Motor neuron (in vitro differentiated cells): ENCODE measurements at regions not wholly inside any gene's neighbourhood (a gene's known extent, or its start where the extent isn't known, plus 50 kb on each side); places are given as distances from the start of the nearest gene placed in this dataset.
A peak's percentile ranks its signal among the peaks of the same experiment; 100 is the strongest.

Source experiments
- ATAC-seq, 8 experiments: fragments of 200-7000 bp; cut with Tn5 transposase; replicated peaks in 6 of 8; 2 replicates each; pipeline ENCODE4 v1.8.0; 2021; ENCODE audit warnings: mild to moderate bottlenecking in 8 of 8, moderate library complexity in 8 of 8
- H3K27ac ChIP-seq, 2 donors: fragments of 250-450 bp; sonication (Bioruptor Pico); 2 replicates each; pipeline ENCODE4 v1.9.0; 2021; ENCODE audit warnings: antibody characterized with exemption in 2 of 2, mild to moderate bottlenecking in 2 of 2, moderate library complexity in 1 of 2
- H3K4me1 ChIP-seq, 2 donors: fragments of 250-450 bp; sonication (Bioruptor Pico); replicated peaks in 1 of 2; 2 replicates each; pipeline ENCODE4 v1.6.1; 2021; ENCODE audit warnings: antibody characterized with exemption in 2 of 2, mild to moderate bottlenecking in 2 of 2, moderate library complexity in 1 of 2
- H3K4me3 ChIP-seq, 5 donors: fragments of 250-450 bp; sonication (Bioruptor Pico); 2 replicates each; pipeline ENCODE4 v1.9.0; 2021; ENCODE audit warnings: antibody characterized with exemption in 5 of 5, mild to moderate bottlenecking in 5 of 5, moderate library complexity in 4 of 5
- WGBS, 10 experiments: fragments of 450-650 bp; shearing (Covaris generic); methylation state at CpG; one replicate each; pipeline ENCODE4 v1.0.0; 2022; 5-methylcytosine and 5-hydroxymethylcytosine counted together
- in situ Hi-C, 9 experiments: fragments of 400-800 bp; cut with MboI; loops; one replicate each; pipeline ENCODE4 v1.15.0; 2021; ENCODE audit warnings: low sequenced_read_pairs in 9 of 9, low pct_unique_long_range_greater_than_20kb in 2 of 9; ENCODE audit not compliant: unreplicated experiment in 9 of 9

GRCh38 chr13:68987585-68987984, 1120.0 kb upstream of the ATXN8OS start:
- no peak overlapping the region for H3K4me3 ChIP-seq
- ATAC-seq, result no peak
- no peaks in the 10 kb centered on the region for H3K4me1 ChIP-seq
- H3K27ac ChIP-seq, result no peak overlapping the region
- WGBS, 10 experiments, result 10 to 100% (median 86%) methylated on average over 1 to 9 of the region's 13 CpGs; no CpG with 5 or more reads in 1 of the 10 experiments
- in situ Hi-C loops, result no loop called here

- Histone ChIP-seq H3K27ac (no peak overlapping the region), H3K4me1 (no peaks in the 10 kb centered on the region), H3K4me3 (no peak overlapping the region)
- 69 to 98% (median 95%) methylated on average over 2 to 13 of the region's 37 CpGs; no CpG with 5 or more reads in 1 of the 10 experiments for WGBS, 10 experiments
- ATAC-seq, result no peak
- in situ Hi-C loops, result no loop called here
These were observed 1122.8 kb upstream of the ATXN8OS start for GRCh38 chr13:68984688-68985319.

- no peak for ATAC-seq
- 5 to 100% (median 60%) methylated on average over 1 to 10 of the region's 12 CpGs; no CpG with 5 or more reads in 3 of the 10 experiments for WGBS, 10 experiments
- no peak overlapping the region for H3K27ac ChIP-seq
These were observed 1124.5 kb upstream of the ATXN8OS start for GRCh38 chr13:68982961-68983619.

GRCh38 chr13:68976287-68976686, 1131.3 kb upstream of the ATXN8OS start:
- ATAC-seq, result no peak
- Histone ChIP-seq H3K27ac (no peak overlapping the region), H3K4me1 (no peaks in the 10 kb centered on the region), H3K4me3 (no peak overlapping the region)
- in situ Hi-C loops, result no loop called here
- 4 to 100% (median 12%) methylated on average over 2 of the region's 2 CpGs; no CpG with 5 or more reads in 3 of the 10 experiments for WGBS, 10 experiments

More at GRCh38 chr13:68982961-68983619, 1124.5 kb upstream of the ATXN8OS start:
- Histone ChIP-seq H3K4me1 (no peaks in the 10 kb centered on the region), H3K4me3 (no peak overlapping the region)
- in situ Hi-C loops, result no loop called here

- H3K27ac ChIP-seq, result no peak overlapping the region
- in situ Hi-C loops, result no loop called here
- peaks cover 0 to 14% of the 10 kb centered on the region in 2 donors for H3K4me1 ChIP-seq
- ATAC-seq, result no peak
- H3K4me3 ChIP-seq, result no peak overlapping the region
These were observed 1137.1 kb upstream of the ATXN8OS start for GRCh38 chr13:68970532-68970931.

GRCh38 chr13:68948586-68948985, 1159.0 kb upstream of the ATXN8OS start:
- in situ Hi-C loops, result no loop called here
- Histone ChIP-seq H3K4me1 (peaks cover 0 to 3% of the 10 kb centered on the region in 2 donors), H3K27ac (no peak overlapping the region), H3K4me3 (no peak overlapping the region)
- ATAC-seq, result peak in 3 of 8 experiments; percentile 43 to 66 (median 58)

GRCh38 chr13:68944272-68944671, 1163.4 kb upstream of the ATXN8OS start:
- in situ Hi-C loops, result no loop called here
- Histone ChIP-seq H3K4me1 (peaks cover 0 to 15% of the 10 kb centered on the region in 2 donors), H3K4me3 (no peak overlapping the region), H3K27ac (no peak overlapping the region)
- WGBS, 10 experiments, result 0 to 100% (median 93%) methylated on average over 1 to 2 of the region's 2 CpGs; no CpG with 5 or more reads in 5 of the 10 experiments
- ATAC-seq, result no peak

- H3K4me1 ChIP-seq, result peaks cover 0 to 12% of the 10 kb centered on the region in 2 donors
- peak overlapping the region in 1 of 2 donors; percentile 45 for H3K27ac ChIP-seq
- peak in 2 of 8 experiments; percentile 30 to 38 for ATAC-seq
- H3K4me3 ChIP-seq, result no peak overlapping the region
- WGBS, 10 experiments, result 0 to 38% (median 7%) methylated on average over 1 of the region's 1 CpG; no CpG with 5 or more reads in 4 of the 10 experiments
- in situ Hi-C loops, result no loop called here
These were observed 1167.6 kb upstream of the ATXN8OS start for GRCh38 chr13:68940049-68940448.

- Histone ChIP-seq H3K27ac (no peak overlapping the region), H3K4me1 (peaks cover 0 to 12% of the 10 kb centered on the region in 2 donors), H3K4me3 (no peak overlapping the region)
- ATAC-seq, result no peak
- in situ Hi-C loops, result no loop called here
- 0 to 94% (median 88%) methylated on average over 3 to 5 of the region's 5 CpGs; no CpG with 5 or more reads in 1 of the 10 experiments for WGBS, 10 experiments
These were observed 1169.0 kb upstream of the ATXN8OS start for GRCh38 chr13:68938639-68939038.

- 20 to 93% (median 60%) methylated on average over 1 to 3 of the region's 3 CpGs; no CpG with 5 or more reads in 3 of the 10 experiments for WGBS, 10 experiments
- peaks cover 0 to 2% of the 10 kb centered on the region in 2 donors for H3K4me1 ChIP-seq
- no peak overlapping the region for H3K4me3 ChIP-seq
- no peak for ATAC-seq
- H3K27ac ChIP-seq, result no peak overlapping the region
- in situ Hi-C loops, result no loop called here
These were observed 1178.4 kb upstream of the ATXN8OS start for GRCh38 chr13:68929075-68929745.

- Histone ChIP-seq H3K4me3 (no peak overlapping the region), H3K4me1 (peaks cover 0 to 2% of the 10 kb centered on the region in 2 donors), H3K27ac (no peak overlapping the region)
- peak in 4 of 8 experiments; percentile 25 to 93 (median 69) for ATAC-seq
- WGBS, 10 experiments, result 0 to 57% (median 32%) methylated on average over 1 to 2 of the region's 2 CpGs
- in situ Hi-C loops, result no loop called here
These were observed 1180.1 kb upstream of the ATXN8OS start for GRCh38 chr13:68927387-68928026.

GRCh38 chr13:68923995-68924394, 1183.6 kb upstream of the ATXN8OS start:
- H3K4me3 ChIP-seq, result no peak overlapping the region
- H3K27ac ChIP-seq, result no peak overlapping the region
- H3K4me1 ChIP-seq, result peaks cover 0 to 1% of the 10 kb centered on the region in 2 donors
- no peak for ATAC-seq
- in situ Hi-C loops, result no loop called here

- in situ Hi-C loops, result no loop called here
- H3K27ac ChIP-seq, result no peak overlapping the region
- no peak for ATAC-seq
- H3K4me1 ChIP-seq, result no peaks in the 10 kb centered on the region
- 0 to 73% (median 45%) methylated on average over 1 to 2 of the region's 2 CpGs; no CpG with 5 or more reads in 5 of the 10 experiments for WGBS, 10 experiments
- no peak overlapping the region for H3K4me3 ChIP-seq
These were observed 1198.7 kb upstream of the ATXN8OS start for GRCh38 chr13:68908879-68909278.
